HEK293 (cell line): ENCODE measurements at regions not wholly inside any gene's neighbourhood (a gene's known extent, or its start where the extent isn't known, plus 50 kb on each side); places are given as distances from the start of the nearest gene placed in this dataset.

Experiments
- CTCF ChIP-seq: fragments of 450-650 bp; formaldehyde crosslinking; IDR thresholded peaks from 2 replicates; pipeline ENCODE4 v1.5.1; 2016; ENCODE audit warnings: missing biosample characterization, missing genetic modification characterization
- ZBTB8A ChIP-seq: fragments of 450-650 bp; formaldehyde crosslinking; IDR thresholded peaks from 2 replicates; pipeline ENCODE4 v1.5.1; 2016; ENCODE audit warnings: missing biosample characterization, missing genetic modification characterization
- ZNF341 ChIP-seq: fragments of 450-650 bp; formaldehyde crosslinking; IDR thresholded peaks from 2 replicates; pipeline ENCODE4; 2016; ENCODE audit warnings: low read depth, missing biosample characterization, missing genetic modification characterization
- ZNF350 ChIP-seq: fragments of 450-650 bp; formaldehyde crosslinking; IDR thresholded peaks from 2 replicates; pipeline ENCODE4 v1.5.0; 2017; ENCODE audit warnings: missing biosample characterization, mild to moderate bottlenecking, missing genetic modification characterization
- ZNF354C ChIP-seq: fragments of 450-650 bp; formaldehyde crosslinking; IDR thresholded peaks from 2 replicates; pipeline ENCODE4 v1.5.1; 2016; ENCODE audit warnings: missing biosample characterization, missing genetic modification characterization, low read depth, borderline replicate concordance

- TF ChIP-seq ZBTB8A (no peak), CTCF (no peak), ZNF341 (no peak), ZNF350 (tag by site-specific recombination) (no peak), ZNF354C (no peak)
Observed at GRCh38 chr17:68789203-68789962, 165.8 kb downstream of the ABCA8 start.
